ENCODE measurements at regions not wholly inside any gene's neighbourhood (a gene's known extent, or its start where the extent isn't known, plus 50 kb on each side); places are given as distances from the start of the nearest gene placed in this dataset.

DNA sequence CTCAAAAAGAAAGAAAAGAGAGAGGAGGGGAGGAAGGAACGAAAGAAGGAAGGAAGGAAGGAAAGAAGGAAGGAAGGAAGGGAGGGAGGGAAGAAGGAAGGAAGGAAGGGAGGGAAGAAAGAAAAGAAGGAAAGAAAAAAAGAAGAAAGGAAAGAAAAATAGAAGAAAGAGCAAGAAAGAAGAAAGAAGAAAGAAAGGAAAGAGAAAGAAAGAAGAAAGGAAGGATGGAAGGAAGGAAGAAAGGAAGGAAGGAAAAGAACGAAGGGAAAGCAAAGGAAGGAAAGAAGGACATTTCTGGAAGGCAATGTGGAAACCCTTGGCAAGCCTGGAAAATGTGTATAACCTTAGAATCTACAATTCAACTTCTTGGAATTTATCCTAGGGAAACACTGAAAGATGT is 150.4 kb upstream of the LHX1 start:
- TF ChIP-seq, protein P1, sequence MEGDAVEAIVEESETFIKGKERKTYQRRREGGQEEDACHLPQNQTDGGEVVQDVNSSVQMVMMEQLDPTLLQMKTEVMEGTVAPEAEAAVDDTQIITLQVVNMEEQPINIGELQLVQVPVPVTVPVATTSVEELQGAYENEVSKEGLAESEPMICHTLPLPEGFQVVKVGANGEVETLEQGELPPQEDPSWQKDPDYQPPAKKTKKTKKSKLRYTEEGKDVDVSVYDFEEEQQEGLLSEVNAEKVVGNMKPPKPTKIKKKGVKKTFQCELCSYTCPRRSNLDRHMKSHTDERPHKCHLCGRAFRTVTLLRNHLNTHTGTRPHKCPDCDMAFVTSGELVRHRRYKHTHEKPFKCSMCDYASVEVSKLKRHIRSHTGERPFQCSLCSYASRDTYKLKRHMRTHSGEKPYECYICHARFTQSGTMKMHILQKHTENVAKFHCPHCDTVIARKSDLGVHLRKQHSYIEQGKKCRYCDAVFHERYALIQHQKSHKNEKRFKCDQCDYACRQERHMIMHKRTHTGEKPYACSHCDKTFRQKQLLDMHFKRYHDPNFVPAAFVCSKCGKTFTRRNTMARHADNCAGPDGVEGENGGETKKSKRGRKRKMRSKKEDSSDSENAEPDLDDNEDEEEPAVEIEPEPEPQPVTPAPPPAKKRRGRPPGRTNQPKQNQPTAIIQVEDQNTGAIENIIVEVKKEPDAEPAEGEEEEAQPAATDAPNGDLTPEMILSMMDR (conservative IDR thresholded peaks at IDR 0.05; ENCODE audit: low read depth, low read length) = no peak
- no peak for DNase-seq (ENCODE audit: low read depth)
- no peak overlapping the region for H3K4me3 ChIP-seq (ENCODE audit: low read depth, low read length)

- no peak for DNase-seq (ENCODE audit: low read depth)
- TF ChIP-seq, protein P1 (conservative IDR thresholded peaks at IDR 0.05; ENCODE audit: low read depth, low read length) = no peak
- no peak overlapping the region for H3K4me3 ChIP-seq (ENCODE audit: low read depth, low read length)
These were observed 145.9 kb upstream of the LHX1 start for GRCh38 chr17:36791150-36791941.

- no peak for DNase-seq (ENCODE audit: low read depth)
- no peak overlapping the region for H3K4me3 ChIP-seq (ENCODE audit: low read depth, low read length)
- TF ChIP-seq, protein P1 (conservative IDR thresholded peaks at IDR 0.05; ENCODE audit: low read depth, low read length) = no peak
These were observed 145.3 kb upstream of the LHX1 start for GRCh38 chr17:36791942-36792475.

DNA sequence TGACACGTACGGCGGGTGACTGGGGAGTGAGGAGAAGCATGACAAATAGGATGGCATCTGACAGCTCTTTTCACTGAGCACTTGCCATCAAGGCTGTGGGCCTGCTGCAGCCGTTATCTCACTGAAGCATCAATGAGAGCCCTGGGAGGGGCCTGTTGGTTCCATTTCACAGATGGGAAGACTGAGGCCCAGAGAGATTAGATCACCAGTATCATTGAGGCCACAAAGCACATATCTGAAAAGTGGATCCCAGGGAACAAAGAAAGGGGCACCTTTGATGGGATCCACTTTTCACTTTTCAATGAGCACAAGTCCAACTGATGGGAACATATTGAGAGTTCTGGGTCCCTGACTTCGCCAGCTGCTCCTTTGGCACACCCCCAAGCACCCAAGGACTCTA is 144.4 kb upstream of the LHX1 start:
- H3K4me3 ChIP-seq (ENCODE audit: low read depth, low read length) = no peak overlapping the region
- no peak for DNase-seq (ENCODE audit: low read depth)
- TF ChIP-seq, protein P1 (conservative IDR thresholded peaks at IDR 0.05; ENCODE audit: low read depth, low read length) = no peak

DNA sequence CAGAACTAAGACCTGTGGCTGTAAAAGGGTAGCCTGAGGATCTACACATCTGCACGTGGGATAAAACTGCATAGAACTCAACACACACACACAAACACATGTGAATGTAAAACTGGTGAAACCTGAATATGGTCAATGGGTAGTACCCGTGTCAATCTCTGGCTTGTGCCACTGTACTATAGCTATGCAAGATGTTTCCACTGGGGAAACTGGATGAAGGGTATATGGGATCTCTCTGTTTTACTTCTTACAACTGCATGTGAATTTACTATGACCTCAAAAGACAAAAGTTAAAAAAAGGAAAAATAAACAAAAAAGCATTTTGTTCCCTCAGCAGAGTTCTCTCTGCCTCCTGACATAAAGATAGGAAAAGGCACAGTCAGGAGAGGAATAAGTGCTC is 143.3 kb upstream of the LHX1 start:
- H3K4me3 ChIP-seq (ENCODE audit: low read depth, low read length) = no peak overlapping the region
- DNase-seq (ENCODE audit: low read depth) = no peak
- TF ChIP-seq, protein P1 (conservative IDR thresholded peaks at IDR 0.05; ENCODE audit: low read depth, low read length) = no peak

GRCh38 chr17:36807496-36808179 is 129.6 kb upstream of the LHX1 start:
- H3K4me3 ChIP-seq (ENCODE audit: low read depth, low read length) = no peak overlapping the region
- TF ChIP-seq, protein P1 (conservative IDR thresholded peaks at IDR 0.05; ENCODE audit: low read depth, low read length) = no peak
- DNase-seq (ENCODE audit: low read depth) = no peak

Measured in epithelial cell of proximal tubule (primary cell).